GM23338 (cell line): ENCODE measurements at regions not wholly inside any gene's neighbourhood (a gene's known extent, or its start where the extent isn't known, plus 50 kb on each side); places are given as distances from the start of the nearest gene placed in this dataset.

Source experiments
- EZH2phosphoT487 ChIP-seq: fragments of 200-600 bp; sonication (generic); IDR thresholded peaks from one replicate; pipeline ENCODE4 v1.8.1; 2018; ENCODE audit warnings: antibody characterized with exemption; ENCODE audit not compliant: unreplicated experiment
- TF ChIP-seq, protein P1 (sequence below), 2 experiments: fragments of 200-600 bp in 1 of 2; sonication (generic) in 1 of 2; conservative IDR thresholded peaks; 2 replicates each; pipeline versions ENCODE4 v1.5.1 to v1.6.1; 2016 to 2017; ENCODE audit warnings: antibody characterized with exemption in 2 of 2, low read depth in 2 of 2, mild to moderate bottlenecking in 2 of 2, moderate library complexity in 1 of 2

DNA sequence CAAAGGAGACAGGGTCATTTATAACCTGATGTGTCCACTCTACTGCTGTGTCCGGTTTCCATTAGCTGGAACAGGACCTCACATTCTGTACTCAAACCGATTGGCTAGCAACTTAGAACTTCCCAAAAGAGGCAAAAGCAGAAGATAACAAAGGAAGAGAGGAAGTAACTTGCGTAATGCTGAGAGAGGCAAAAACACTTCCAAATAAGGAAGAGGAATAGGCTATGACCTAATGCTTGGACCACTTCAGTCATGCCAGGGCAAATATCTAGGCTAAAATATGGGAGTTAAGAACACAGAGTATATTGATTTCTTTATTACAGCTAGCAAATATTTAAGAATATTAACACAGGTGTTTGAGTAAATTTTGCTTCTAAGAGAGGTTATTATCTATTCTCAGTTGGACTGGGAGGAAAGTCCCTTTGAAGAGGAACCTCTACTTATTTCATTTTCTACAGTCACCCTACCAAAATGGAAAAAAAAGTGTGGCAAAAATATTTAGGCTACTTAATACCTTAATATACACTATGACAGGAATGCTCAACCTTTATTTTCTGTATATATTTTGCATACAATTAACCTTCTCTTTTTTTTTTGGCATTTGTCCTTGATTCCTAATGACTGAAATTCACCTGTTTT is 499.8 kb upstream of the CHORDC1 start:
- TF ChIP-seq, protein P1, sequence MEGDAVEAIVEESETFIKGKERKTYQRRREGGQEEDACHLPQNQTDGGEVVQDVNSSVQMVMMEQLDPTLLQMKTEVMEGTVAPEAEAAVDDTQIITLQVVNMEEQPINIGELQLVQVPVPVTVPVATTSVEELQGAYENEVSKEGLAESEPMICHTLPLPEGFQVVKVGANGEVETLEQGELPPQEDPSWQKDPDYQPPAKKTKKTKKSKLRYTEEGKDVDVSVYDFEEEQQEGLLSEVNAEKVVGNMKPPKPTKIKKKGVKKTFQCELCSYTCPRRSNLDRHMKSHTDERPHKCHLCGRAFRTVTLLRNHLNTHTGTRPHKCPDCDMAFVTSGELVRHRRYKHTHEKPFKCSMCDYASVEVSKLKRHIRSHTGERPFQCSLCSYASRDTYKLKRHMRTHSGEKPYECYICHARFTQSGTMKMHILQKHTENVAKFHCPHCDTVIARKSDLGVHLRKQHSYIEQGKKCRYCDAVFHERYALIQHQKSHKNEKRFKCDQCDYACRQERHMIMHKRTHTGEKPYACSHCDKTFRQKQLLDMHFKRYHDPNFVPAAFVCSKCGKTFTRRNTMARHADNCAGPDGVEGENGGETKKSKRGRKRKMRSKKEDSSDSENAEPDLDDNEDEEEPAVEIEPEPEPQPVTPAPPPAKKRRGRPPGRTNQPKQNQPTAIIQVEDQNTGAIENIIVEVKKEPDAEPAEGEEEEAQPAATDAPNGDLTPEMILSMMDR (conservative IDR thresholded peaks at IDR 0.05; ENCODE audit: low read depth in 2 of 2), result no peak
- TF ChIP-seq EZH2phosphoT487, result no peak
